SH-SY5Y (cell line): ENCODE measurements at regions not wholly inside any gene's neighbourhood (a gene's known extent, or its start where the extent isn't known, plus 50 kb on each side); places are given as distances from the start of the nearest gene placed in this dataset.

Source experiments
- GATA2 ChIP-seq: IDR thresholded peaks from 2 replicates; pipeline ENCODE4 v1.6.1; 2011; ENCODE audit warnings: mild to moderate bottlenecking, low read depth, low read length
- GATA3 ChIP-seq: IDR thresholded peaks from 2 replicates; pipeline ENCODE4 v1.6.1; 2011; ENCODE audit warnings: low read depth, mild to moderate bottlenecking, low read length, moderate library complexity

DNA sequence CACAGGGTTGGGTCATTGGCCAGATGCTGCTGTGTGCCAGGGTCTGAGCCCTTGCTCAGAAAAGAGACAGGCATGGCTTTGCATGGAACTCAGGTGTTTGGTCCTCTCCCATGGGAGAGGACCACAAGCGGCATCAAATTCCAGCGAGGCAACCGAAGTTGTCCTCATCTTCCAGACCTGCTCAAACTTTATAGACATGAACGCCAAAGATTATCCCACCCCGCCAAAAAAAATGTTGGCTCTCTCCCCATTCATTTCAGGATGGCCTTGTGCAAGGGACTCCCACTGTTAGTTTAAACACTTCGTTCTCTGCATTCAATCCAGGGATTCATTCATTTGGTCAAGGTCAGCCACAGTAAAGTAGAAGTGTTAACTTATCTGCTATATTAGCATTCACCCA is 360.8 kb upstream of the ZFHX3 start:
- TF ChIP-seq GATA2 (no peak), GATA3 (no peak)
